GM23338 (cell line): ENCODE measurements at regions not wholly inside any gene's neighbourhood (a gene's known extent, or its start where the extent isn't known, plus 50 kb on each side); places are given as distances from the start of the nearest gene placed in this dataset.

Experiments
- ATAC-seq: fragments of 200-7000 bp; cut with Tn5 transposase; 3 replicates; pipeline ENCODE4 v1.9.1; 2020
- DNase-seq: peaks from one replicate; pipeline ENCODE4 v3.0.0-alpha.2; 2015; ENCODE audit warnings: low spot score
- H2AFZ ChIP-seq: fragments of 200-600 bp; sonication (generic); 2 replicates; pipeline ENCODE4 v1.8.0; 2016; ENCODE audit warnings: antibody characterized with exemption, mild to moderate bottlenecking, moderate library complexity
- H3F3A ChIP-seq: fragments of 200-600 bp; sonication (generic); replicated peaks from 2 replicates; pipeline ENCODE4 v1.8.0; 2017; ENCODE audit warnings: antibody characterized with exemption, mixed run types, low read depth
- H3K27ac ChIP-seq: fragments of 200-600 bp; sonication (generic); 2 replicates; pipeline ENCODE4 v1.6.1; 2016; ENCODE audit warnings: low read depth
- H3K27me3 ChIP-seq: fragments of 200-600 bp; sonication (generic); 2 replicates; pipeline ENCODE4 v1.8.0; 2016; ENCODE audit warnings: mild to moderate bottlenecking, mixed run types, moderate library complexity; ENCODE audit not compliant: insufficient read depth
- H3K36me3 ChIP-seq: fragments of 200-600 bp; sonication (generic); 2 replicates; pipeline ENCODE4 v1.8.0; 2016; ENCODE audit warnings: mild to moderate bottlenecking; ENCODE audit not compliant: insufficient read depth
- H3K4me1 ChIP-seq: fragments of 200-600 bp; sonication (generic); 2 replicates; pipeline ENCODE4 v1.8.0; 2016; ENCODE audit warnings: mild to moderate bottlenecking, moderate library complexity; ENCODE audit not compliant: insufficient read depth
- H3K4me2 ChIP-seq: fragments of 200-600 bp; sonication (generic); 2 replicates; pipeline ENCODE4 v1.7.1; 2017; ENCODE audit warnings: mixed run types
- H3K4me3 ChIP-seq: fragments of 200-600 bp; sonication (generic); 2 replicates; pipeline ENCODE4 v1.6.1; 2016; ENCODE audit warnings: mixed run types
- H3K79me2 ChIP-seq: fragments of 200-600 bp; sonication (generic); replicated peaks from 2 replicates; pipeline ENCODE4 v1.8.0; 2017; ENCODE audit warnings: mild to moderate bottlenecking; ENCODE audit not compliant: insufficient read depth
- H3K9me2 ChIP-seq: fragments of 200-600 bp; sonication (generic); 2 replicates; pipeline ENCODE4 v1.8.0; 2017; ENCODE audit not compliant: insufficient read depth
- H4K20me1 ChIP-seq: fragments of 200-600 bp; sonication (generic); replicated peaks from 2 replicates; pipeline ENCODE4 v1.8.0; 2017; ENCODE audit warnings: mild to moderate bottlenecking; ENCODE audit not compliant: insufficient read depth
- H3K27ac Mint-ChIP-seq: 2 replicates; pipeline ENCODE4 v1.8.0; 2020; ENCODE audit warnings: inconsistent platforms, mild to moderate bottlenecking, moderate library complexity, mixed read lengths
- H3K27me3 Mint-ChIP-seq: 3 replicates; pipeline ENCODE4 v1.8.0; 2022; ENCODE audit warnings: low read depth, mild to moderate bottlenecking, moderate library complexity, mixed read lengths, inconsistent platforms; ENCODE audit not compliant: insufficient read depth, poor library complexity
- H3K36me3 Mint-ChIP-seq: 3 replicates; pipeline ENCODE4 v1.8.0; 2021; ENCODE audit warnings: low read depth, mild to moderate bottlenecking, inconsistent platforms, moderate library complexity, mixed read lengths
- H3K4me1 Mint-ChIP-seq: 3 replicates; pipeline ENCODE4 v1.8.0; 2020; ENCODE audit warnings: mild to moderate bottlenecking, inconsistent platforms, mixed read lengths
- H3K4me3 Mint-ChIP-seq: 3 replicates; pipeline ENCODE4 v1.8.0; 2021; ENCODE audit warnings: moderate library complexity, mild to moderate bottlenecking, inconsistent platforms, mixed read lengths
- H3K9me3 Mint-ChIP-seq: 3 replicates; pipeline ENCODE4 v1.8.0; 2020; ENCODE audit warnings: moderate library complexity, mild to moderate bottlenecking, inconsistent platforms, mixed read lengths
- CREB1 ChIP-seq: fragments of 250-450 bp; sonication (Bioruptor Pico); IDR thresholded peaks from 2 replicates; pipeline ENCODE4 v1.5.0; 2020; ENCODE audit warnings: low read depth, mild to moderate bottlenecking, moderate library complexity
- CTCF ChIP-seq, 2 experiments: fragments of 200-600 bp in 1 of 2; sonication (generic) in 1 of 2; conservative IDR thresholded peaks; 2 replicates each; pipeline versions ENCODE4 v1.5.1 to v1.6.1; 2016 to 2017; ENCODE audit warnings: antibody characterized with exemption in 2 of 2, low read depth in 2 of 2, mild to moderate bottlenecking in 2 of 2, moderate library complexity in 1 of 2
- ETS1 ChIP-seq: IDR thresholded peaks from 2 replicates; pipeline ENCODE4 v1.6.1; 2016; ENCODE audit warnings: antibody characterized with exemption
- EZH2 ChIP-seq: fragments of 200-600 bp; sonication (generic); IDR thresholded peaks from one replicate; pipeline ENCODE4 v1.8.0; 2017; ENCODE audit warnings: antibody characterized with exemption, mild to moderate bottlenecking, low read depth; ENCODE audit not compliant: unreplicated experiment
- EZH2phosphoT487 ChIP-seq: fragments of 200-600 bp; sonication (generic); IDR thresholded peaks from one replicate; pipeline ENCODE4 v1.8.1; 2018; ENCODE audit warnings: antibody characterized with exemption; ENCODE audit not compliant: unreplicated experiment
- JUNB ChIP-seq: IDR thresholded peaks from one replicate; pipeline ENCODE4 v1.6.1; 2016; ENCODE audit warnings: antibody characterized with exemption; ENCODE audit not compliant: unreplicated experiment
- NANOG ChIP-seq: IDR thresholded peaks from 2 replicates; pipeline ENCODE4 v1.6.1; 2016; ENCODE audit warnings: antibody characterized with exemption, borderline replicate concordance
- POLR2AphosphoS5 ChIP-seq: IDR thresholded peaks from 2 replicates; pipeline ENCODE4 v1.6.1; 2016; ENCODE audit warnings: antibody characterized with exemption, low read depth
- REST ChIP-seq: IDR thresholded peaks from one replicate; pipeline ENCODE4 v1.6.1; 2018; ENCODE audit warnings: antibody characterized with exemption; ENCODE audit not compliant: unreplicated experiment
- STAT1 ChIP-seq: IDR thresholded peaks from one replicate; pipeline ENCODE4 v1.6.1; 2016; ENCODE audit warnings: antibody characterized with exemption; ENCODE audit not compliant: unreplicated experiment
- ZNF114 ChIP-seq: fragments of 250-450 bp; sonication (Bioruptor Pico); IDR thresholded peaks from 2 replicates; pipeline ENCODE4 v1.5.0; 2020; ENCODE audit warnings: mild to moderate bottlenecking, moderate library complexity
- ZNF331 ChIP-seq: fragments of 250-450 bp; sonication (Bioruptor Pico); IDR thresholded peaks from 2 replicates; pipeline ENCODE4 v1.5.0; 2020; ENCODE audit warnings: low read depth, mild to moderate bottlenecking, moderate library complexity
- ZNF462 ChIP-seq: fragments of 250-450 bp; sonication (Bioruptor Pico); IDR thresholded peaks from 2 replicates; pipeline ENCODE4 v1.5.0; 2020; ENCODE audit warnings: mild to moderate bottlenecking, moderate library complexity

- no peak overlapping the region for H3K4me3 ChIP-seq
- Mint-ChIP-seq H3K27me3 (no peaks in the 10 kb centered on the region), H3K9me3 (no peaks in the 10 kb centered on the region), H3K36me3 (no peaks in the 10 kb centered on the region), H3K4me3 (no peak overlapping the region), H3K4me1 (no peaks in the 10 kb centered on the region), H3K27ac (no peak overlapping the region)
- ATAC-seq (no peak), DNase-seq (no peak)
- H3K4me2 ChIP-seq: no peak overlapping the region
- peaks cover 4% of the 10 kb centered on the region for H3K9me2 ChIP-seq
- no peak overlapping the region for H3K27ac ChIP-seq
- H3K27me3 ChIP-seq: no peaks in the 10 kb centered on the region
- no peaks in the 10 kb centered on the region for H3K4me1 ChIP-seq
- no peaks in the 10 kb centered on the region for H4K20me1 ChIP-seq
- H3K79me2 ChIP-seq: no peaks in the 10 kb centered on the region
- H3F3A ChIP-seq: no peaks in the 10 kb centered on the region
- H3K36me3 ChIP-seq: no peaks in the 10 kb centered on the region
- H2AFZ ChIP-seq: no peak overlapping the region
- no peak for TF ChIP-seq ETS1
- TF ChIP-seq EZH2: no peak
- no peak for TF ChIP-seq CREB1 (CRISPR knock-in tag)
- TF ChIP-seq REST: no peak
- no peak for TF ChIP-seq ZNF462
- TF ChIP-seq POLR2AphosphoS5: no peak
- TF ChIP-seq JUNB: no peak
- TF ChIP-seq EZH2phosphoT487: no peak
- TF ChIP-seq CTCF (conservative IDR thresholded peaks at IDR 0.05; ENCODE audit: low read depth in 2 of 2): no peak
- no peak for TF ChIP-seq ZNF114 (CRISPR knock-in tag)
- TF ChIP-seq ZNF331: no peak
- TF ChIP-seq NANOG: no peak
- no peak for TF ChIP-seq STAT1
These were observed 586.9 kb downstream of the CCER1 start for GRCh38 chr12:90368081-90368480.
